Thyroid gland (tissue), 4 donors: ENCODE measurements at regions not wholly inside any gene's neighbourhood (a gene's known extent, or its start where the extent isn't known, plus 50 kb on each side); places are given as distances from the start of the nearest gene placed in this dataset.

Experiments
- DNase-seq, 2 donors: peaks; one replicate each; pipeline ENCODE4 v3.0.0-alpha.2; 2019
- H3K27ac ChIP-seq, 3 donors: fragments of 200-600 bp; sonication (generic); 1 replicate in 2 of 3; 2 replicates in 1 of 3; pipeline ENCODE4 v1.5.1; 2016 to 2019; ENCODE audit warnings: mild to moderate bottlenecking in 1 of 3, moderate library complexity in 1 of 3
- H3K27me3 ChIP-seq: fragments of 200-600 bp; sonication (generic); one replicate; pipeline ENCODE4 v1.5.1; 2019
- H3K36me3 ChIP-seq, 2 donors: fragments of 200-600 bp; sonication (generic); one replicate each; pipeline ENCODE4 v1.5.1; 2016 to 2019
- H3K4me1 ChIP-seq, 2 donors: fragments of 200-600 bp; sonication (generic); one replicate each; pipeline ENCODE4 v1.5.1; 2017 to 2019
- H3K4me3 ChIP-seq, 3 donors: fragments of 200-600 bp; sonication (generic); replicated peaks in 1 of 3; 1 replicate in 2 of 3; 2 replicates in 1 of 3; pipeline ENCODE4 v1.5.1; 2016; ENCODE audit warnings: mild to moderate bottlenecking in 1 of 3
- H3K9me3 ChIP-seq: fragments of 200-600 bp; sonication (generic); one replicate; pipeline ENCODE4 v1.5.1; 2017
- CTCF ChIP-seq, 6 experiments: fragments of 200-600 bp in 3 of 6; fragments of 450-650 bp in 3 of 6; sonication (generic) in 3 of 6; IDR thresholded peaks; one replicate each; pipeline ENCODE4 v1.5.1; 2016 to 2019; ENCODE audit warnings: antibody characterized with exemption in 6 of 6, mild to moderate bottlenecking in 2 of 6, inconsistent platforms in 1 of 6, moderate library complexity in 1 of 6
- POLR2A ChIP-seq, 2 donors: fragments of 450-650 bp; IDR thresholded peaks; one replicate each; pipeline ENCODE4 v1.6.1; 2017; ENCODE audit warnings: antibody characterized with exemption in 2 of 2, mild to moderate bottlenecking in 2 of 2, moderate library complexity in 1 of 2
- WGBS, 2 donors: methylation state at CpG; one replicate each; pipeline ENCODE4 v1.1.5; 2017; 5-methylcytosine and 5-hydroxymethylcytosine counted together
- intact Hi-C: fragments of 100-400 bp; cut with DNase I; formaldehyde crosslinking; loops from one replicate; pipeline ENCODE4 v1.15.1; 2023

- 72 to 75% methylated on average over 1 of the region's 1 CpG for WGBS, 2 donors
- no peaks in the 10 kb centered on the region for H3K9me3 ChIP-seq
- no peak overlapping the region for H3K27ac ChIP-seq
- H3K36me3 ChIP-seq = no peaks in the 10 kb centered on the region
- TF ChIP-seq POLR2A (IDR thresholded peaks at IDR 0.05) = no peak
- TF ChIP-seq CTCF (IDR thresholded peaks at IDR 0.05) = no peak
- no peak for DNase-seq
- no peak overlapping the region for H3K4me3 ChIP-seq
- intact Hi-C loops = no loop called here
- no peaks in the 10 kb centered on the region for H3K4me1 ChIP-seq
- H3K27me3 ChIP-seq = no peaks in the 10 kb centered on the region
Measured at GRCh38 chr2:122741403-122741802, 986.0 kb downstream of the TSN start.

GRCh38 chr2:122743021-122743675 lies 987.7 kb downstream of the TSN start:
- intact Hi-C loops = no loop called here
- H3K4me3 ChIP-seq = no peak overlapping the region
- H3K4me1 ChIP-seq = no peaks in the 10 kb centered on the region
- H3K9me3 ChIP-seq = no peaks in the 10 kb centered on the region
- no peaks in the 10 kb centered on the region for H3K27me3 ChIP-seq
- no peak for DNase-seq
- no peak for TF ChIP-seq CTCF (IDR thresholded peaks at IDR 0.05)
- no peak for TF ChIP-seq POLR2A (IDR thresholded peaks at IDR 0.05)
- no peak overlapping the region for H3K27ac ChIP-seq
- WGBS, 2 donors = 93 to 98% methylated on average over 2 of the region's 2 CpGs
- no peaks in the 10 kb centered on the region for H3K36me3 ChIP-seq

GRCh38 chr2:122745603-122746002 lies 990.2 kb downstream of the TSN start:
- H3K9me3 ChIP-seq = no peaks in the 10 kb centered on the region
- H3K4me1 ChIP-seq = no peaks in the 10 kb centered on the region
- no peak for DNase-seq
- WGBS, 2 donors = 89 to 95% methylated on average over 4 of the region's 4 CpGs
- intact Hi-C loops = no loop called here
- no peak overlapping the region for H3K4me3 ChIP-seq
- no peak for TF ChIP-seq CTCF (IDR thresholded peaks at IDR 0.05)
- no peak for TF ChIP-seq POLR2A (IDR thresholded peaks at IDR 0.05)
- no peaks in the 10 kb centered on the region for H3K36me3 ChIP-seq
- no peak overlapping the region for H3K27ac ChIP-seq
- no peaks in the 10 kb centered on the region for H3K27me3 ChIP-seq

DNA sequence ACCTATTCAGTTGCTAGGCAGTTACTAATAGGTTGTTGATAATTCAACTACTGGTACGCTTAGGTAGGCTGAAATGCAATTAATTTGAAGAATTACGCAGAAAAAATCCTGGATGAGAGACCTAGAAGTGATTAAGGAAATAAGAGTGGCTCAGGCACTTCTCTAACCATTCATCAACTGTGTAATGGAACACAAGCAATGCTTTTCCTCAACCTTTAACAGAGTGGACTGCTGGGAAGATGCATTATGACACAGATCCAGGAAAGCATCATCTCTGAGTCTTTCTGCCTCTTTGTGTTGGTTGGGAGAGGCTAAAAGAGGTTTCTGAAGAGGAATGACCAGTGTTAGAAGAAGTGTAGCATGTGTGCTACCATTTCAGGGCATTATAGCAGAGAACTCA lies 992.2 kb downstream of the TSN start:
- 93% methylated on average over 2 of the region's 2 CpGs for WGBS, 2 donors
- no peak overlapping the region for H3K4me3 ChIP-seq
- H3K9me3 ChIP-seq = no peaks in the 10 kb centered on the region
- H3K27me3 ChIP-seq = no peaks in the 10 kb centered on the region
- H3K4me1 ChIP-seq = no peaks in the 10 kb centered on the region
- DNase-seq = no peak
- intact Hi-C loops = no loop called here
- no peak for TF ChIP-seq POLR2A (IDR thresholded peaks at IDR 0.05)
- TF ChIP-seq CTCF (IDR thresholded peaks at IDR 0.05) = no peak
- H3K36me3 ChIP-seq = no peaks in the 10 kb centered on the region
- H3K27ac ChIP-seq = no peak overlapping the region

- no peaks in the 10 kb centered on the region for H3K36me3 ChIP-seq
- H3K27ac ChIP-seq = no peak overlapping the region
- H3K4me1 ChIP-seq = no peaks in the 10 kb centered on the region
- DNase-seq = no peak
- H3K9me3 ChIP-seq = no peaks in the 10 kb centered on the region
- H3K4me3 ChIP-seq = no peak overlapping the region
- TF ChIP-seq POLR2A (IDR thresholded peaks at IDR 0.05) (no peak), CTCF (IDR thresholded peaks at IDR 0.05) (no peak)
- no peaks in the 10 kb centered on the region for H3K27me3 ChIP-seq
- 53 to 55% methylated on average over 4 of the region's 4 CpGs for whole genome bisulfite sequencing, 2 donors
- intact Hi-C loops = no loop called here
Measured at GRCh38 chr2:122748552-122749011, 993.1 kb downstream of the TSN start.
